HCT116 (cell line): ENCODE measurements at regions not wholly inside any gene's neighbourhood (a gene's known extent, or its start where the extent isn't known, plus 50 kb on each side); places are given as distances from the start of the nearest gene placed in this dataset.

Experiments used
- CTCF ChIP-seq, 3 experiments: fragments of 200-600 bp in 1 of 3; sonication (generic) in 1 of 3; IDR thresholded peaks in 2 of 3; conservative IDR thresholded peaks in 1 of 3; 2 replicates each; pipeline ENCODE4 v1.5.1; 2012 to 2017; ENCODE audit warnings: low read depth in 2 of 3, low read length in 2 of 3, antibody characterized with exemption in 1 of 3, borderline replicate concordance in 1 of 3, control low read depth in 1 of 3, mild to moderate bottlenecking in 1 of 3, mixed read lengths in 1 of 3, mixed run types in 1 of 3, moderate library complexity in 1 of 3; ENCODE audit not compliant: insufficient read depth in 1 of 3
- MAX ChIP-seq: IDR thresholded peaks from 2 replicates; pipeline ENCODE4 v1.6.1; 2012
- POLR2A ChIP-seq: IDR thresholded peaks from 2 replicates; pipeline ENCODE4 v1.7.0; 2011; ENCODE audit warnings: borderline replicate concordance; ENCODE audit not compliant: insufficient read depth, insufficient read length; ENCODE audit errors: extremely low read depth
- POLR2AphosphoS5 ChIP-seq: IDR thresholded peaks from 2 replicates; pipeline ENCODE4 v1.6.1; 2011; ENCODE audit warnings: mild to moderate bottlenecking, low read depth, low read length, moderate library complexity
- REST ChIP-seq: IDR thresholded peaks from 2 replicates; pipeline ENCODE4 v1.6.1; 2012; ENCODE audit warnings: low read depth
- YY1 ChIP-seq: IDR thresholded peaks from 2 replicates; pipeline ENCODE4 v1.6.1; 2011; ENCODE audit warnings: low read length, low read depth, moderate library complexity, mild to moderate bottlenecking; ENCODE audit not compliant: insufficient replicate concordance; ENCODE audit errors: extremely low read depth
- ZNF274 ChIP-seq: fragments of 200-500 bp; sonication (Bioruptor generic); IDR thresholded peaks from 2 replicates; pipeline ENCODE4 v1.6.1; 2014; ENCODE audit warnings: mild to moderate bottlenecking, low read depth, low read length, inconsistent platforms

- TF ChIP-seq REST (no peak), POLR2A (no peak), CTCF (IDR thresholded peaks at IDR 0.05 in 2 of 3, conservative IDR thresholded peaks at IDR 0.05 in 1 of 3; ENCODE audit: borderline replicate concordance in 1 of 3, insufficient read depth in 1 of 3, low read depth in 2 of 3, low read length in 2 of 3) (no peak), ZNF274 (no peak), YY1 (no peak), POLR2AphosphoS5 (no peak), MAX (no peak)
Measured at GRCh38 chr2:126480033-126480432, 175.9 kb upstream of the GYPC start.
